HTR-8/SVneo (cell line): ENCODE measurements at regions not wholly inside any gene's neighbourhood (a gene's known extent, or its start where the extent isn't known, plus 50 kb on each side); places are given as distances from the start of the nearest gene placed in this dataset.
"Not testable (repeated sequence)": the region's sequence is repeated elsewhere in the genome, so short reads cannot be mapped to it uniquely, and the experiment has no call there.

Source experiments
- DNase-seq: peaks from one replicate; pipeline ENCODE4 v3.0.0; 2011; ENCODE audit warnings: low spot score, mixed read lengths; ENCODE audit not compliant: insufficient read length
- FAIRE-seq: peaks from 2 replicates; lab custom pipeline; 2011; peaks lifted over from hg19 to GRCh38; lab: Jason Lieb, UNC

DNA sequence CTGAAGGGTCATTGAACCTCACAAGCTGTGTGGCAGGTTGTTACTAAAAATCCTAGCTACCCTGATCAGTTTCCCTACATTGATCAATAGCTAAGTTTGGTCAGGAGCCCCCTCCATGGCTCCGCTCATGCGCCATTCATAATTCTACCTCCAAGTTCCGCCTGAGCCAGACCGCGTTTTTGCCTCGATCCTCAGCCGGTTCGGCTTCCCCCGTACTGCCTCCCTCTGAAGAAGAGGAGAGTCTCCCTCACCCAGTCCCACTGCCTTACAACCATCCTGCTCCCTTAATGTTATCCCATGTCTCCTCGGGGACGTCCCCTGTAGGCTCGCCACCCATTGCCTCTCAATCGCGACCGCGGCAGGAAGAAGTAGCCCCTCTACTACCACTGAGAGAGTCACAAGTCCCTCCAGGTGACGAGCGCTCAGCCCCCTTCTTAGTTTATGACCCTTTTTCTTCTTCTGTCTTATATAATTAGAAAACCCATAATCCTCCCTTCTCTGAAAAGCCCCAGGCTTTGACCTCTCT is 158.2 kb downstream of the DEFB131A start:
- DNase-seq: no peak
- no peak for FAIRE-seq

- not testable (repeated sequence) for FAIRE-seq, DNase-seq
Measured at GRCh38 chr4:9604031-9604892, 160.0 kb downstream of the DEFB131A start.

- FAIRE-seq, DNase-seq: not testable (repeated sequence)
Measured at GRCh38 chr4:9604893-9605190, 160.6 kb downstream of the DEFB131A start.

DNA sequence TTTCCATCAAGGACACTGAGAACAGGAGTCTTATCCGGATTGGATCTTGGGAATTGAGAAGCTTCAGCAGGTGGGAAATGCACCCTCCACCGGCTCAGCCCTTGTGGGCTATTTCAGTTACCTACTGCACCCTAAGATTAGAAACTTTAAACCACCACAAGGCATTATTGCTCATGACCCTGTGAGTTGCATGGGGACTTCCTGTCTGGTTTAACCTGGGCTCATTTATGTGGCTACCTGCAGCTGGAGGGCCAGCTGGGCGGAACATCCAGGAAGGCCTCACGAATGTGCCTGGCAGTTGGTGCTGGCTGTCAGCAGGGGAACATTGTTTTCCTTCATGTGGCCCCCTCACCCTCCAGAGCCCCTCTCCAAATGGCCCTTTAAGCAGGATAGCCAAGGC is 164.1 kb downstream of the DEFB131A start:
- FAIRE-seq: no peak

DNA sequence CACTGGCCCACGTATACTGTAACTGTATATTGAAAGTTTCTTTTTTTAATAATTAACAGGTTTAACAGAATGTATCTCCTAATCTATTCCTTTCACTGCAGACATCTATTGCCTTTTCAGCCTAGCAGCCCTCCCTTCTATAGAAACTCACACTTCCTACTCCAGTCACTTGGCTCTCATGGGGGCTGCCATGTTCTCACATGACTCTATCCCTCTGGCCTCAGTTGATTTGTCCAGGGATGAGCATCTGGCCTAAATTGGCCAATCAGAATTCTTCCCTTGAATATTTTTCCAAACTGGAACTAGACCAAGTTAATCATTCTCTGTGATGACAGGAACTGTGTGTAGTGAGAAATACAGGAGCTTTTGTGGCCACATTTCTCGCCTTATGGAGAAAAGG is 166.1 kb downstream of the DEFB131A start:
- DNase-seq, FAIRE-seq: not testable (repeated sequence)

More for the DNA sequence above, 164.1 kb downstream of the DEFB131A start:
- no peak for DNase-seq

GRCh38 chr4:9611101-9611500 is 166.9 kb downstream of the DEFB131A start:
- DNase-seq (no peak), FAIRE-seq (no peak)

- DNase-seq, FAIRE-seq: not testable (repeated sequence)
Measured at GRCh38 chr4:9636411-9636810, 145.0 kb upstream of the DRD5 start.

GRCh38 chr4:9659678-9660077 is 121.8 kb upstream of the DRD5 start:
- FAIRE-seq, DNase-seq: not testable (repeated sequence)

GRCh38 chr4:9660955-9661354 is 120.5 kb upstream of the DRD5 start:
- not testable (repeated sequence) for FAIRE-seq, DNase-seq

DNA sequence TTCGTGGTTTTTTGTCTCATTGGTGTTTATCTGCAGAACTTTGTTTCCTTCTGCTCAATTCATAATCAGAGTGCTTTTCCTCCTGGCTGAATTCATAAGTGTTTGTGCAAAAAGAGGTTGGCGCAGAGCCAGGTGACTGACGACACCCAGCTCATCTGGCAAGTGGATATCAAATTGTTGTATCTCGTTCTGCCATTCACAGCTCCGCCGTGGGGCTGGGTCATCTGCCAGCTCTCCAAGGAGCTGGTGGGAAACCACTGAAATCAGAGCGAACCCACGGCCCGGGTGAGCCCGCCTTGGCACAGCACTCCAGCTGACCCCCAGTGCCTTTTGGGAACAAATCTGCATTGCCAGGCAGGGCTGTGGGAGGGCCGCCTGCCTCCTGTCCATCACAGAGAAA is 110.7 kb upstream of the DRD5 start:
- DNase-seq, FAIRE-seq: not testable (repeated sequence)

- not testable (repeated sequence) for FAIRE-seq
Measured at GRCh38 chr4:9677357-9677756, 104.1 kb upstream of the DRD5 start.

DNA sequence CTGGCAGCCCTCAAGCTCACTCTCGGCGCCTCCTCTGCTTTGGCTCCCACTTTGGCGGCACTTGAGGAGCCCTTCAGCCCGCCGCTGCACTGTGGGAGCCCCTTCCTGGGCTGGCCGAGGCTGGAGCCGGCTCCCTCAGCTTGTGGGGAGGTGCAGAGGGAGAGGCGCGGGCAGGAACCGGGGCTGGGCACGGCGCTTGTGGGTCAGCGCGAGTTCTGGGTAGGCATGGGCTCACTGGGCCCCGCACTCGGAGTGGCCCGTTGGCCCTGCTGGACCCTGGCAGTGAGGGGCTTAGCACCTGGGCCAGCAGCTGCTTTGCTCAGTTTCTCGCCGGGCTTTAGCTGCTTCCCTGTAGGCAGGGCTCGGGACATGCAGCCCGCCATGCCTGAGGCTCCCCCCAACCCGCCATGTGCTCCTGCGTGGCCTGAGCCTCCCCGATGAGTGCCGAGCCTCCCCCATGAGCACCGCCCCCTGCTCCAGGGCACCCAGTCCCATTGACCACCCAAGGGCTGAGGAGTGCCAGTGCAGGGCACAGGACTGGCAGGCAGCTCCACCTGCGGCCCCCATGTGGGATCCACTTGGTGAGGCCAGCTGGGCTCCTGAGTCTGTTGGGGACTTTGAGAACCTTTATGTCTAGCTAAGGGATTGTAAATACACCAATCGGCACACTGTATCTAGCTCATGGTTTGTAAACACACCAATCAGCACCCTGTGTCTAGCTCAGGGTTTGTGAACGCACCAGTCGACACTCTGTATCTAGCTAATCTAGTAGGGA is 101.5 kb upstream of the DRD5 start:
- DNase-seq (no peak), FAIRE-seq (no peak)

More at GRCh38 chr4:9677357-9677756, 104.1 kb upstream of the DRD5 start:
- DNase-seq: not testable (repeated sequence)

- FAIRE-seq, DNase-seq: not testable (repeated sequence)
Measured at GRCh38 chr4:9683174-9683573, 98.3 kb upstream of the DRD5 start.

DNA sequence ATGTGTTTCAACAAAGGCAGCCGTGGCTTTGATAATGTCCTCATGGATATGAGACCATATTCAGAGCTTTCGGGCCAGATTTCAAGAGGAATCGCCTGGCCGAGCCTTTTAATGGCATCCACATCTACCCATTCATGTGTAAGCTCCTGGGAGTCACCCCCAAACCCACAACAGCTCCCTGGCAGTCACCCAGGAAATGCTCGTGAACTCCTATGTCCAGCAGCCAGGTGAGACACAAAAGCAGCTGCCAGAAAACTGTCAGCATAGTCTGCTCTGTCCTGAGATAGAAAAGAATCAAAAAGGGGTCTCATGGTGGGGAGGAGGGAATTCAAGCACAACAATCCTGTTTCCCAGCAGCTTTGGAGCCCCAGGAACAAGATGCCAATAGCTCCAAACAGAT is 96.4 kb upstream of the DRD5 start:
- not testable (repeated sequence) for DNase-seq, FAIRE-seq

DNA sequence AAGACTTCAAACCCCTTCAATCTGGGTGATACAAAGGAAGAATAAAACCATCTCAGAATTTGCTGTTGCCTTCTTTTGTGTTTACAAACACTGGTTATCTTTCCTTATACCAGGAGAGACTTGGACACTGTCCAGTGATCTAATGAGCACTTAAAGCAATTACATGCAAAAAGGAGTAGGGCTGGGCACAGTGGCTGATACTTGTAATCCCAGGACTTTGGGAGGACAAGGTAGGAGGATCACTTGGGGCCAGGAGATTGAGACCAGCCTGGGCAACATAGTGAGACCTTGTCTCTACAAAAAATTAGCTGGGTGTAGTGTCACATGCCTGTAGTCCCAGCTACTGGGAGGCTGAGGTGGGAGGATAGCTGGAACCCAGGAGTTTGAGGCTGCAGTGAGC is 95.7 kb upstream of the DRD5 start:
- no peak for DNase-seq
- FAIRE-seq: no peak

DNA sequence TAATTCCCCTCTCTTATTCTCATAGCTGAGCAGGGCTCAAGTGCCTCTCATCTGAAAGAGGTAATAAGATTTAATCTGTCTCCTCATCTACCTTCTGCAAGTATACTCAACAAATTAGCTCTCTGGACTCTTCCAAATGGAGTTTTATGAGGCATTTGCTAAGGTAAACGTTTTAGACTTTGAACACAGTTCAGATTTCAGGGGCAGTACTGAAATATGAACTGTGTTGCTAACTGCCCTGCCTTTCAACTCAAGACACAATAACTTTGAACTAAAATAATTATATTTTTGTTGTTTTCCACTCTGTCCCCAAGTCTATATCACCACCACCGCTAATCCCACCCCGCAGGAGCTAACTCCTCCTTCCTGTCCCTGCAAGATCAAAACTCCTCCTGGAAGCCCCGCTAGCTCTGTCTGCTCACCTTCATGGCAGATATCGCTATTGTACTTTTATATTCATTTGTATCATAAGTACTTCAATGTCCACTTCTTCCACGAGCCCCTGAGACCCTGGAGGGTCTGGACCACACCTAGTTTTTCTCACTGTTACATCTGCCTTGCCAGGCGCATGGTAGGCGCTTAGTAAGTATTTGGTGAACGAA is 90.7 kb upstream of the DRD5 start:
- DNase-seq, FAIRE-seq: not testable (repeated sequence)

DNA sequence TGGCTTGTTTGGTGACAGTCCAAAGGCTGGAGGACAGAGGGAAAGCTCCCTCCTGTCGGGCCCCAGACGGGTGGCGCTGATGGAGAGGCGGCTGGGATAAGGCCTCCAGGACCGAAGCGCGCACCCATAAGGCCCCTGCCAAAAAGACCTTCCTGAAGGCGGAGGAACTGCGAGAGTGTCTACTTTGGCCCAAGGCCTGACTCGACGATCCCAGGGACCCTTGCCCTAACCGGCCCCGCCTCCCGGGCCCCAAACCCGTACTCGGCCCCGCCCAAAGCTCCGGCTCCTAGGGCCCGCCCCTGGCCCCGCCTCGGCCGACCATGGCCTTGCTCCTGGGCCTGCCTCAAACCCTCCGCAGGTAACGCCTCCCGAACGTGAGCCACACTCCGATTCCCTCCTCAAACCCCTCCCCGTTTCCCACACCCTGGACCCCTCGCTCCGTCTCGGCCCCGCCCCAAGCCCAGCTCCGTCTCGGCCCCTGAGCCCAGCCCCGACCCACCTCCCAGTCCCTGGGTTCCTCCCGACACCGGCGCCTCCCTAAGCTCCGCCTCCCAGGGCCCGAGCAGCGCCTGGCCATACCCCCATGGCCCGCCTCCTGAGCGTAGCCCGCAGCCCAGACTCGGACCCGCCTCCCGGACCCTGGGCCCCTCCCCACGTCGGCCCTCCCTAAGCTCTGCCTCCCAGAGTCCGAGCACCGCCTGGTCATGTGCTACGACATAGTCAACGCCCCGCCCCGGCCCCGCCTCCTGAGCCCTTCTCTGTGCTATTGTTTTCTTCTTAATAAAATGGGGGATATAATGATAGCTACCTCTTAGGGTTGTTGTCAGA is 90.0 kb upstream of the DRD5 start:
- FAIRE-seq (no peak), DNase-seq (peak; percentile 90)

GRCh38 chr4:9692791-9693491 is 88.5 kb upstream of the DRD5 start:
- DNase-seq, FAIRE-seq: not testable (repeated sequence)

DNA sequence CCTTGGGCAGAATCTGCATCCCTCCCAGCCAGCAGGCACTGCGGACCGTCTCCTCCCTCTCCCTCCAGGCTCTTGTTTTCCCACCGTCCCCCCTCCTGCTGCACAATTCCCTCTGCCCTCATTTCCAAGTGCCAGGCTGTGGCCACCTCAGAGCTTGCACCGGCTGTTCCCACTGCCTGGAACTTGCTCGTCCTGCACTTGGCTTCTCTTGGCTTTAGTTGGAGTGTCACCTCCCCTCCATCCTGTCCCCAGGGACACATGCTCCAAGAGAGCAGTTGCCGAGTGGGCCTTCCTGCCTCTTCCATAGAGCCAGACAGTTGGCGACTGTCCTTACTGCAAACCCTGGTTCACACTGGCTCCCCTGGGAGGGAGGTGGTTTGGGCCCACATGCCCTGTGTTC is 87.0 kb upstream of the DRD5 start:
- DNase-seq, FAIRE-seq: not testable (repeated sequence)
